ENCODE measurements at regions not wholly inside any gene's neighbourhood (a gene's known extent, or its start where the extent isn't known, plus 50 kb on each side); places are given as distances from the start of the nearest gene placed in this dataset.
"Not testable (repeated sequence)": the region's sequence is repeated elsewhere in the genome, so short reads cannot be mapped to it uniquely, and the experiment has no call there.

- not testable (repeated sequence) for DNase-seq
These were observed 235.7 kb downstream of the PTN start for GRCh38 chr7:137107802-137108201.

GRCh38 chr7:137103526-137103925, 235.1 kb downstream of the CHRM2 start:
- not testable (repeated sequence) for DNase-seq

GRCh38 chr7:137097111-137097510, 228.7 kb downstream of the CHRM2 start:
- no peak for DNase-seq

- no peak for DNase-seq
These were observed 228.2 kb downstream of the CHRM2 start for GRCh38 chr7:137096607-137097006.

- no peak for DNase-seq
These were observed 224.7 kb downstream of the CHRM2 start for GRCh38 chr7:137093198-137093597.

DNA sequence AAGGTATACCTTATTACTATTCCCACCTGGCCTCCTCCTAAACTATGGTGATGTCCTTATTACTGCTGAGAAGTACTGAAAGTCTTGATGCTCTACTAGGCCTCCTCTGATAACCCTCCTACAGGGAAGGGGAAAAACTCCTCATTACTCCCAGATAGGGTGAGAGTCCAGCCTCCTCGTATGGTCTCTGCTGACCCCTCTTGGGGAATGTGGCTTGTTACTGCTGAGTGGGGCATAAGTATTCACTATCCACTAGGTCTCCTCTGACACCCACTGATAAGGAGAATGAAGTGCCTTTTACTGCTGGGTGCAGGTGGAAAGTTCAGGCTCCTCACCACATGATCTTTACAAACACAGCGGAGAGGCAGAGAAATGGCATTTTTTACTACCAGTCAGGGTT, 222.9 kb downstream of the CHRM2 start:
- DNase-seq: no peak

GRCh38 chr7:137086896-137087295, 218.4 kb downstream of the CHRM2 start:
- no peak for DNase-seq

DNA sequence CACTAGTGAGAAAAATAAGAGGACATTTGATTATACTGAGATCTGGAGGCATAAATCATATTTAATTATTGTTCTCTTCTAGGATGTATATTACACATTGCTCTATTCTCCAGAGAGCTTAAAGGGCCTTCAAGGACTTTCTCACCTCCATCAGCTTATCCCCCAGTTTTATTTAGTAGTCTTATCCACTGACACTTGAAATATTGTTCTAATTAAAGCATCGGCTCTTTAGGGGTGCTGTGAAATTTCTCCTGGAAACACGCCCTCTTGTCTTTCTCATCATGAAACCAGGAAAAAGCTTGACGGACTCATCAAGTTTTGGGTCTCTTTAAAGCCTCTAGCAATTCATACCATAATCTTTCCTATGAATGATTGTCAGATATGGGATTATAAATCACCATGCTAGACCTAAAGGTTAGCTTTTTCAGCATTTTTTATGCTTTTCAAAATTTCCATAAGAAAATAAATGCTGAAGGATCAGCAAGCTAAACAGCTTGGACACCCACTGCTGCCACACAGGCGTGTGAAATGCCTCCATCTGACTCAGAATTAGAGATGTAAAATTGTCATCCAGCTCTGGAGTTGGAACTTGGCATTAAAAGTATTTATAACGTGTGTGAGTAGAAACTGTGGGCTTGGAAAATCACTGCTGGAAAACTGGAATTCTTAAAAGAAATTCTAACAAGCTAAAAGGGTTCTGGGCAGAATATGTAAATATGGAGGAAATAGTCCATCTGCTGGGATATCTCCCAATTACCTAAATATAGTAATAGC, 216.3 kb downstream of the CHRM2 start:
- no peak for DNase-seq

GRCh38 chr7:137082391-137082790, 213.9 kb downstream of the CHRM2 start:
- no peak for DNase-seq

- DNase-seq: no peak
These were observed 213.1 kb downstream of the CHRM2 start for GRCh38 chr7:137081321-137082093.

- DNase-seq: no peak
These were observed 212.2 kb downstream of the CHRM2 start for GRCh38 chr7:137080516-137081203.

GRCh38 chr7:137078781-137079180, 210.3 kb downstream of the CHRM2 start:
- DNase-seq: no peak

DNA sequence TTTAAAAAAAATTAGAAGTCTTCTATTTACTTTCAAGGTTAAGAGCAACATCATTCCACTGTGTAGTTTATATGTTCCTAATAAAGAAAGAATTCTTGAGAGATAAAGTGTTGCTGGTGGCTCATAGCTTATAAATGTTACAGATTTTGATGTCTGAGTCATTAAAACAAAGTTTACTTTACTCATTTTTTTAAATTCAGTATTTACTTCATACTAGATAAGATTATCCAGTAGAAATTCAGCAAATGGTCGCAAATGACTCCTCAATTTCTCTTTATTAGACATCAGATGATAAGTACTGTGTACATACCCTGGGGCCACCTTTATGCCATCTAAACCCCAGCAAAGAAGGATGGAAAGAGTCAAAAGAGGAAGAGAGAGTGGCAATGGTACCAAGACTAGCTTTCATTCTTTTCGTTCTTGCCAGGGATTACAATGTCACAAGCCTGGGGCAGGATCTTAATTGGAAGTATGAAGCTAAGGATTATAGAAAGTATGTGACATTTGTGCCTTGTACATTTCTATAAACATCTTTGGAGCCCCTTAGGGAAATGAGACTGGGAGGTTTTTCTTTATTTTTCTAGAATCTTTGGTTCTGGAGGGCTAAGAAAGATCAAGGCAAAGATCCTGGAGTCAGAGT, 206.1 kb downstream of the CHRM2 start:
- no peak for DNase-seq

GRCh38 chr7:137073571-137074325, 205.3 kb downstream of the CHRM2 start:
- no peak for DNase-seq

All from T-helper 2 cell (primary cell).